ENCODE measurements at regions not wholly inside any gene's neighbourhood (a gene's known extent, or its start where the extent isn't known, plus 50 kb on each side); places are given as distances from the start of the nearest gene placed in this dataset.
"Not testable (repeated sequence)": the region's sequence is repeated elsewhere in the genome, so short reads cannot be mapped to it uniquely, and the experiment has no call there.

- DNase-seq (ENCODE audit: insufficient read length) (no peak), FAIRE-seq (no peak)
- TF ChIP-seq POLR2A (IDR thresholded peaks at IDR 0.05; ENCODE audit: low read depth, low read length), result no peak
- no peak for TF ChIP-seq POLR2AphosphoS5 (IDR thresholded peaks at IDR 0.05; ENCODE audit: low read depth, low read length)
- TF ChIP-seq TAF1 (IDR thresholded peaks at IDR 0.05; ENCODE audit: borderline replicate concordance, low read depth, low read length), result no peak
Measured at GRCh38 chr12:92414170-92415070, 268.8 kb upstream of the BTG1 start.

- TF ChIP-seq POLR2AphosphoS5 (IDR thresholded peaks at IDR 0.05; ENCODE audit: low read depth, low read length) (no peak), POLR2A (IDR thresholded peaks at IDR 0.05; ENCODE audit: low read depth, low read length) (no peak), TAF1 (IDR thresholded peaks at IDR 0.05; ENCODE audit: borderline replicate concordance, low read depth, low read length) (no peak)
- FAIRE-seq, result no peak
- no peak for DNase-seq (ENCODE audit: insufficient read length)
Measured at GRCh38 chr12:92413286-92413685, 267.6 kb upstream of the BTG1 start.

- no peak for DNase-seq (ENCODE audit: insufficient read length)
- peak; percentile 9 for FAIRE-seq
- TF ChIP-seq POLR2A (IDR thresholded peaks at IDR 0.05; ENCODE audit: low read depth, low read length) (no peak), TAF1 (IDR thresholded peaks at IDR 0.05; ENCODE audit: borderline replicate concordance, low read depth, low read length) (no peak), POLR2AphosphoS5 (IDR thresholded peaks at IDR 0.05; ENCODE audit: low read depth, low read length) (no peak)
Measured at GRCh38 chr12:92412856-92413255, 267.2 kb upstream of the BTG1 start.

- FAIRE-seq (no peak), DNase-seq (ENCODE audit: insufficient read length) (no peak)
- TF ChIP-seq POLR2AphosphoS5 (IDR thresholded peaks at IDR 0.05; ENCODE audit: low read depth, low read length) (no peak), POLR2A (IDR thresholded peaks at IDR 0.05; ENCODE audit: low read depth, low read length) (no peak), TAF1 (IDR thresholded peaks at IDR 0.05; ENCODE audit: borderline replicate concordance, low read depth, low read length) (no peak)
Measured at GRCh38 chr12:92411687-92412086, 266.0 kb upstream of the BTG1 start.

- FAIRE-seq, result peak; percentile 83
- TF ChIP-seq POLR2AphosphoS5 (IDR thresholded peaks at IDR 0.05; ENCODE audit: low read depth, low read length), result no peak
- TF ChIP-seq POLR2A (IDR thresholded peaks at IDR 0.05; ENCODE audit: low read depth, low read length), result no peak
- no peak for TF ChIP-seq TAF1 (IDR thresholded peaks at IDR 0.05; ENCODE audit: borderline replicate concordance, low read depth, low read length)
- DNase-seq (ENCODE audit: insufficient read length), result no peak
Measured at GRCh38 chr12:92408072-92408900, 262.6 kb upstream of the BTG1 start.

- not testable (repeated sequence) for DNase-seq (ENCODE audit: insufficient read length); FAIRE-seq
Measured at GRCh38 chr12:92406404-92407070, 260.9 kb upstream of the BTG1 start.

- not testable (repeated sequence) for FAIRE-seq; DNase-seq (ENCODE audit: insufficient read length)
Measured at GRCh38 chr12:92405801-92406251, 260.2 kb upstream of the BTG1 start.

GRCh38 chr12:92404921-92405320 is 259.3 kb upstream of the BTG1 start:
- FAIRE-seq, result no peak
- no peak for TF ChIP-seq POLR2A (IDR thresholded peaks at IDR 0.05; ENCODE audit: low read depth, low read length)
- no peak for TF ChIP-seq TAF1 (IDR thresholded peaks at IDR 0.05; ENCODE audit: borderline replicate concordance, low read depth, low read length)
- no peak for TF ChIP-seq POLR2AphosphoS5 (IDR thresholded peaks at IDR 0.05; ENCODE audit: low read depth, low read length)
- no peak for DNase-seq (ENCODE audit: insufficient read length)

GRCh38 chr12:92404259-92404894 is 258.7 kb upstream of the BTG1 start:
- DNase-seq (ENCODE audit: insufficient read length), result no peak
- peak; percentile 84 for FAIRE-seq
- TF ChIP-seq TAF1 (IDR thresholded peaks at IDR 0.05; ENCODE audit: borderline replicate concordance, low read depth, low read length), result no peak
- no peak for TF ChIP-seq POLR2A (IDR thresholded peaks at IDR 0.05; ENCODE audit: low read depth, low read length)
- no peak for TF ChIP-seq POLR2AphosphoS5 (IDR thresholded peaks at IDR 0.05; ENCODE audit: low read depth, low read length)

- FAIRE-seq (peak; percentile 99), DNase-seq (ENCODE audit: insufficient read length) (peak; percentile 21)
- TF ChIP-seq POLR2A (IDR thresholded peaks at IDR 0.05; ENCODE audit: low read depth, low read length) (peak; percentile 80; the same call in 1 of the 2 replicates), TAF1 (IDR thresholded peaks at IDR 0.05; ENCODE audit: borderline replicate concordance, low read depth, low read length) (no peak), POLR2AphosphoS5 (IDR thresholded peaks at IDR 0.05; ENCODE audit: low read depth, low read length) (peak; percentile 79)
Measured at GRCh38 chr12:92403210-92404175, 257.8 kb upstream of the BTG1 start.
